ENCODE measurements at regions not wholly inside any gene's neighbourhood (a gene's known extent, or its start where the extent isn't known, plus 50 kb on each side); places are given as distances from the start of the nearest gene placed in this dataset.

- CTCF ChIA-PET, result no interaction called here
- no peak for TF ChIP-seq EZH2 (IDR thresholded peaks at IDR 0.05; ENCODE audit: borderline replicate concordance, low read depth, low read length, poor library complexity, severe bottlenecking)
- TF ChIP-seq, protein P1, sequence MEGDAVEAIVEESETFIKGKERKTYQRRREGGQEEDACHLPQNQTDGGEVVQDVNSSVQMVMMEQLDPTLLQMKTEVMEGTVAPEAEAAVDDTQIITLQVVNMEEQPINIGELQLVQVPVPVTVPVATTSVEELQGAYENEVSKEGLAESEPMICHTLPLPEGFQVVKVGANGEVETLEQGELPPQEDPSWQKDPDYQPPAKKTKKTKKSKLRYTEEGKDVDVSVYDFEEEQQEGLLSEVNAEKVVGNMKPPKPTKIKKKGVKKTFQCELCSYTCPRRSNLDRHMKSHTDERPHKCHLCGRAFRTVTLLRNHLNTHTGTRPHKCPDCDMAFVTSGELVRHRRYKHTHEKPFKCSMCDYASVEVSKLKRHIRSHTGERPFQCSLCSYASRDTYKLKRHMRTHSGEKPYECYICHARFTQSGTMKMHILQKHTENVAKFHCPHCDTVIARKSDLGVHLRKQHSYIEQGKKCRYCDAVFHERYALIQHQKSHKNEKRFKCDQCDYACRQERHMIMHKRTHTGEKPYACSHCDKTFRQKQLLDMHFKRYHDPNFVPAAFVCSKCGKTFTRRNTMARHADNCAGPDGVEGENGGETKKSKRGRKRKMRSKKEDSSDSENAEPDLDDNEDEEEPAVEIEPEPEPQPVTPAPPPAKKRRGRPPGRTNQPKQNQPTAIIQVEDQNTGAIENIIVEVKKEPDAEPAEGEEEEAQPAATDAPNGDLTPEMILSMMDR (conservative IDR thresholded peaks at IDR 0.05; ENCODE audit: low read depth, low read length), result no peak
- no TSS peak for BruUV-seq (replicated peaks)
- no peak for DNase-seq (ENCODE audit: low spot score)
- H3K4me3 ChIP-seq (ENCODE audit: low read depth, low read length, poor library complexity, severe bottlenecking), result no peak overlapping the region
- peaks cover 3% of the 10 kb centered on the region for H3K4me1 ChIP-seq (ENCODE audit: insufficient read depth, low read length, poor library complexity, severe bottlenecking)
- no peaks in the 10 kb centered on the region for H3K36me3 ChIP-seq (ENCODE audit: insufficient read depth, low read length, poor library complexity, severe bottlenecking)
- H3K27ac ChIP-seq (ENCODE audit: low read depth, low read length, poor library complexity, severe bottlenecking), result no peak overlapping the region
- H3K9me3 ChIP-seq (ENCODE audit: low read depth, low read length, poor library complexity, severe bottlenecking), result no peaks in the 10 kb centered on the region
- POLR2A ChIA-PET (ENCODE audit: low non-redundant PET), result no interaction called here
- intact Hi-C loops (cut with micrococcal nuclease; ENCODE audit: unreplicated experiment), result no loop called here
- H3K27me3 ChIP-seq (replicated peaks; ENCODE audit: insufficient read depth, low read depth, low read length, poor library complexity), result no peaks in the 10 kb centered on the region
Measured at GRCh38 chr1:82597141-82597540, 796.4 kb downstream of the ADGRL2 start.

- TF ChIP-seq, protein P1 (conservative IDR thresholded peaks at IDR 0.05; ENCODE audit: low read depth, low read length), result no peak
- TF ChIP-seq EZH2 (IDR thresholded peaks at IDR 0.05; ENCODE audit: borderline replicate concordance, low read depth, low read length, poor library complexity, severe bottlenecking), result no peak
- H3K36me3 ChIP-seq (ENCODE audit: insufficient read depth, low read length, poor library complexity, severe bottlenecking), result no peaks in the 10 kb centered on the region
- H3K9me3 ChIP-seq (ENCODE audit: low read depth, low read length, poor library complexity, severe bottlenecking), result no peaks in the 10 kb centered on the region
- peaks cover 3% of the 10 kb centered on the region for H3K4me1 ChIP-seq (ENCODE audit: insufficient read depth, low read length, poor library complexity, severe bottlenecking)
- DNase-seq (ENCODE audit: low spot score), result no peak
- BruUV-seq (replicated peaks), result no TSS peak
- POLR2A ChIA-PET (ENCODE audit: low non-redundant PET), result no interaction called here
- intact Hi-C loops (cut with micrococcal nuclease; ENCODE audit: unreplicated experiment), result no loop called here
- H3K27me3 ChIP-seq (replicated peaks; ENCODE audit: insufficient read depth, low read depth, low read length, poor library complexity), result no peaks in the 10 kb centered on the region
- H3K4me3 ChIP-seq (ENCODE audit: low read depth, low read length, poor library complexity, severe bottlenecking), result no peak overlapping the region
- H3K27ac ChIP-seq (ENCODE audit: low read depth, low read length, poor library complexity, severe bottlenecking), result no peak overlapping the region
- CTCF ChIA-PET, result no interaction called here
Measured at GRCh38 chr1:82593561-82593960, 792.8 kb downstream of the ADGRL2 start.

GRCh38 chr1:82589588-82589987 is 788.9 kb downstream of the ADGRL2 start:
- H3K4me1 ChIP-seq (ENCODE audit: insufficient read depth, low read length, poor library complexity, severe bottlenecking), result no peaks in the 10 kb centered on the region
- H3K9me3 ChIP-seq (ENCODE audit: low read depth, low read length, poor library complexity, severe bottlenecking), result no peaks in the 10 kb centered on the region
- CTCF ChIA-PET, result no interaction called here
- POLR2A ChIA-PET (ENCODE audit: low non-redundant PET), result no interaction called here
- no peak for DNase-seq (ENCODE audit: low spot score)
- no peaks in the 10 kb centered on the region for H3K27me3 ChIP-seq (replicated peaks; ENCODE audit: insufficient read depth, low read depth, low read length, poor library complexity)
- H3K36me3 ChIP-seq (ENCODE audit: insufficient read depth, low read length, poor library complexity, severe bottlenecking), result no peaks in the 10 kb centered on the region
- H3K27ac ChIP-seq (ENCODE audit: low read depth, low read length, poor library complexity, severe bottlenecking), result no peak overlapping the region
- intact Hi-C loops (cut with micrococcal nuclease; ENCODE audit: unreplicated experiment), result no loop called here
- no peak overlapping the region for H3K4me3 ChIP-seq (ENCODE audit: low read depth, low read length, poor library complexity, severe bottlenecking)
- TF ChIP-seq, protein P1 (conservative IDR thresholded peaks at IDR 0.05; ENCODE audit: low read depth, low read length), result no peak
- no peak for TF ChIP-seq EZH2 (IDR thresholded peaks at IDR 0.05; ENCODE audit: borderline replicate concordance, low read depth, low read length, poor library complexity, severe bottlenecking)
- BruUV-seq (replicated peaks), result no TSS peak

All from A673 (cell line).